A549 (cell line): ENCODE measurements at regions not wholly inside any gene's neighbourhood (a gene's known extent, or its start where the extent isn't known, plus 50 kb on each side); places are given as distances from the start of the nearest gene placed in this dataset.

Source experiments
- ATAC-seq, 2 experiments: fragments of 200-7000 bp in 1 of 2; fragments of >200 bp in 1 of 2; cut with Nextera tagmentation in 1 of 2; cut with Tn5 transposase in 1 of 2; 3 replicates each; pipeline versions ENCODE4 v1.8.0 to v1.9.1; 2018 to 2020; ENCODE audit warnings: mild to moderate bottlenecking in 1 of 2, moderate library complexity in 1 of 2
- CTCF ChIA-PET: fragments of 300-600 bp; sonication (Branson Sonifier 250); formaldehyde crosslinking; extraction: SDS; loops from one replicate; lab custom pipeline; 2021; ENCODE audit warnings: antibody characterized with exemption, inconsistent platforms; lab: Yijun Ruan, JAX
- POLR2A ChIA-PET: fragments of 350-600 bp; formaldehyde crosslinking; extraction: SDS; loops from one replicate; lab custom pipeline; 2021; ENCODE audit warnings: antibody characterized with exemption, inconsistent platforms; lab: Yijun Ruan, JAX
- DNase-seq, 2 experiments: peaks; one replicate each; pipeline versions ENCODE4 v3.0.0 to v3.0.0-alpha.2; 2011 to 2016; ENCODE audit warnings: low read depth in 1 of 2, low spot score in 1 of 2
- FAIRE-seq: peaks from 2 replicates; lab custom pipeline; 2011; peaks lifted over from hg19 to GRCh38; lab: Jason Lieb, UNC
- H3K27ac ChIP-seq, 2 experiments: fragments of >200 bp; sonication (Bioruptor Twin); formaldehyde crosslinking; 3 replicates each; pipeline ENCODE4 v1.5.1; 2016 to 2017
- H3K4me1 ChIP-seq: fragments of >200 bp; sonication (Bioruptor Twin); formaldehyde crosslinking; 3 replicates; pipeline ENCODE4 v1.6.1; 2016
- H3K4me2 ChIP-seq: fragments of >200 bp; sonication (Bioruptor Twin); formaldehyde crosslinking; 3 replicates; pipeline ENCODE4 v1.6.1; 2016
- H3K4me3 ChIP-seq: fragments of >200 bp; sonication (Bioruptor Twin); formaldehyde crosslinking; 3 replicates; pipeline ENCODE4 v1.5.1; 2016
- H3K9me3 ChIP-seq: fragments of >200 bp; sonication (Bioruptor Twin); formaldehyde crosslinking; 3 replicates; pipeline ENCODE4 v1.6.1; 2016
- BCL3 ChIP-seq: fragments of >200 bp; sonication (Bioruptor Twin); formaldehyde crosslinking; IDR thresholded peaks from 3 replicates; pipeline ENCODE4 v1.6.1; 2016
- BHLHE40 ChIP-seq: IDR thresholded peaks from 2 replicates; pipeline ENCODE4 v1.6.1; 2012; ENCODE audit warnings: low read depth, low read length, inconsistent platforms
- CBX8 ChIP-seq: fragments of 200-600 bp; sonication (generic); IDR thresholded peaks from 2 replicates; pipeline ENCODE4 v1.6.1; 2016
- CHD4 ChIP-seq: fragments of 200-600 bp; sonication (generic); IDR thresholded peaks from 2 replicates; pipeline ENCODE4 v1.6.1; 2016; ENCODE audit warnings: antibody characterized with exemption, mild to moderate bottlenecking, borderline replicate concordance
- CTCF ChIP-seq: fragments of >200 bp; sonication (Bioruptor Twin); formaldehyde crosslinking; IDR thresholded peaks from 3 replicates; pipeline ENCODE4 v1.5.1; 2016
- EHMT2 ChIP-seq: fragments of 200-600 bp; sonication (generic); IDR thresholded peaks from 2 replicates; pipeline ENCODE4 v1.6.1; 2016; ENCODE audit warnings: antibody characterized with exemption, low read depth, mild to moderate bottlenecking, moderate library complexity
- EP300 ChIP-seq, 2 experiments: fragments of >200 bp; sonication (Bioruptor Twin); formaldehyde crosslinking; IDR thresholded peaks; 2 replicates in 1 of 2; 3 replicates in 1 of 2; pipeline ENCODE4 v1.6.1; 2016 to 2017
- FOSB ChIP-seq: fragments of 250-450 bp; sonication (Bioruptor Pico); IDR thresholded peaks from 2 replicates; pipeline ENCODE4 v1.5.0; 2020; ENCODE audit warnings: mild to moderate bottlenecking, moderate library complexity
- GATA3 ChIP-seq: IDR thresholded peaks from 2 replicates; pipeline ENCODE4 v1.6.1; 2012; ENCODE audit warnings: borderline replicate concordance
- HDAC2 ChIP-seq: fragments of 200-600 bp; sonication (generic); IDR thresholded peaks from 2 replicates; pipeline ENCODE4 v1.6.1; 2016
- HES2 ChIP-seq: fragments of >200 bp; sonication (Bioruptor Twin); formaldehyde crosslinking; IDR thresholded peaks from 2 replicates; pipeline ENCODE4 v1.6.1; 2016
- HEYL ChIP-seq: fragments of 250-450 bp; sonication (Bioruptor Pico); IDR thresholded peaks from 2 replicates; pipeline ENCODE4 v1.8.0; 2021; ENCODE audit warnings: mild to moderate bottlenecking, moderate library complexity
- HMGXB4 ChIP-seq: fragments of 250-450 bp; sonication (Bioruptor Pico); IDR thresholded peaks from 2 replicates; pipeline ENCODE4 v1.5.0; 2021; ENCODE audit warnings: mild to moderate bottlenecking, moderate library complexity, borderline replicate concordance
- HOXB5 ChIP-seq: fragments of 250-450 bp; sonication (Bioruptor Pico); IDR thresholded peaks from 2 replicates; pipeline ENCODE4 v1.5.0; 2020; ENCODE audit warnings: mild to moderate bottlenecking, moderate library complexity
- JUN ChIP-seq, 2 experiments: fragments of >200 bp; sonication (Bioruptor Twin); formaldehyde crosslinking; IDR thresholded peaks; 2 replicates in 1 of 2; 3 replicates in 1 of 2; pipeline ENCODE4 v1.6.1; 2016 to 2017
- JUNB ChIP-seq: fragments of >200 bp; sonication (Bioruptor Twin); formaldehyde crosslinking; IDR thresholded peaks from 2 replicates; pipeline ENCODE4 v1.6.1; 2016
- KDM5A ChIP-seq: fragments of 200-600 bp; sonication (generic); IDR thresholded peaks from 2 replicates; pipeline ENCODE4 v1.6.1; 2016; ENCODE audit warnings: antibody characterized with exemption, mild to moderate bottlenecking
- MAFK ChIP-seq: fragments of 450-650 bp; IDR thresholded peaks from 2 replicates; pipeline ENCODE4 v1.6.1; 2014; ENCODE audit not compliant: partially characterized antibody
- MAZ ChIP-seq: fragments of 150-350 bp; IDR thresholded peaks from 2 replicates; pipeline ENCODE4 v1.6.1; 2014; ENCODE audit warnings: antibody characterized with exemption, low read depth, low read length, borderline replicate concordance
- NFE2L2 ChIP-seq: fragments of 150-350 bp; conservative IDR thresholded peaks from 2 replicates; pipeline ENCODE4 v1.6.1; 2014; ENCODE audit warnings: low read length
- NPAS2 ChIP-seq: fragments of 250-450 bp; sonication (Bioruptor Pico); IDR thresholded peaks from 2 replicates; pipeline ENCODE4 v1.8.0; 2022; ENCODE audit warnings: mild to moderate bottlenecking, moderate library complexity, borderline replicate concordance
- POLR2AphosphoS2 ChIP-seq: conservative IDR thresholded peaks from 2 replicates; pipeline ENCODE4 v1.6.1; 2012; ENCODE audit warnings: low read length, improper control_type of control experiment, inconsistent platforms
- RNF2 ChIP-seq: fragments of 200-600 bp; sonication (generic); IDR thresholded peaks from 2 replicates; pipeline ENCODE4 v1.6.1; 2016; ENCODE audit warnings: low read depth, mild to moderate bottlenecking, antibody characterized with exemption, moderate library complexity, borderline replicate concordance
- SMC3 ChIP-seq: fragments of >200 bp; sonication (Bioruptor Twin); formaldehyde crosslinking; IDR thresholded peaks from 3 replicates; pipeline ENCODE4 v1.6.1; 2018; ENCODE audit warnings: inconsistent platforms
- ZC3H11A ChIP-seq: fragments of 450-650 bp; IDR thresholded peaks from 2 replicates; pipeline ENCODE4 v1.6.1; 2014; ENCODE audit warnings: antibody characterized with exemption, mild to moderate bottlenecking
- ZFP36 ChIP-seq: fragments of 450-650 bp; IDR thresholded peaks from 2 replicates; pipeline ENCODE4 v1.6.1; 2014; ENCODE audit warnings: borderline replicate concordance; ENCODE audit not compliant: partially characterized antibody
- ZSCAN20 ChIP-seq: fragments of 250-450 bp; sonication (Bioruptor Pico); IDR thresholded peaks from 2 replicates; pipeline ENCODE4 v1.8.0; 2022; ENCODE audit warnings: mild to moderate bottlenecking, moderate library complexity
- WGBS: methylation state at CpG from one replicate; pipeline ENCODE4 v1.1.6; 2017; ENCODE audit errors: missing lambda C conversion rate; 5-methylcytosine and 5-hydroxymethylcytosine counted together

GRCh38 chr22:48885919-48886305 lies 941.8 kb downstream of the BRD1 start:
- CTCF ChIA-PET: no interaction called here
- POLR2A ChIA-PET: no interaction called here
- WGBS: 23% methylated on average over 8 of the region's 9 CpGs
- H3K27ac ChIP-seq: no peak overlapping the region
- H3K4me3 ChIP-seq: no peak overlapping the region
- TF ChIP-seq HOXB5 (CRISPR knock-in tag): no peak
- no peak for TF ChIP-seq HDAC2
- no peak for TF ChIP-seq HEYL (CRISPR knock-in tag)
- TF ChIP-seq HMGXB4 (CRISPR knock-in tag): no peak
- TF ChIP-seq ZFP36: no peak
- TF ChIP-seq POLR2AphosphoS2: no peak
- no peak for TF ChIP-seq BCL3
- no peak for TF ChIP-seq GATA3
- TF ChIP-seq HES2: no peak
- TF ChIP-seq FOSB (CRISPR knock-in tag): no peak
- no peak for TF ChIP-seq EHMT2
- no peak for TF ChIP-seq MAFK
- no peak for TF ChIP-seq NFE2L2
- no peak for TF ChIP-seq CTCF
- TF ChIP-seq CBX8: no peak
- no peak for TF ChIP-seq BHLHE40
- TF ChIP-seq RNF2: no peak
- TF ChIP-seq ZSCAN20: no peak
- no peak for TF ChIP-seq MAZ
- no peak for TF ChIP-seq JUN (IDR thresholded peaks at IDR 0.05)
- DNase-seq (no peak), ATAC-seq (no peak), FAIRE-seq (no peak)
- no peak overlapping the region for H3K4me2 ChIP-seq
- no peaks in the 10 kb centered on the region for H3K4me1 ChIP-seq
- no peaks in the 10 kb centered on the region for H3K9me3 ChIP-seq

GRCh38 chr22:48885271-48885918 lies 942.3 kb downstream of the BRD1 start:
- H3K4me3 ChIP-seq: no peak overlapping the region
- FAIRE-seq: no peak
- WGBS: 31% methylated on average over 5 of the region's 18 CpGs
- CTCF ChIA-PET: no interaction called here
- TF ChIP-seq ZC3H11A (no peak), BCL3 (no peak), CHD4 (no peak), JUNB (no peak), GATA3 (no peak), EP300 (IDR thresholded peaks at IDR 0.05) (no peak), KDM5A (no peak), SMC3 (no peak), NPAS2 (CRISPR knock-in tag) (no peak)
- TF ChIP-seq, all 56 proteins: peak for 0
- DNase-seq: no peak
- Histone ChIP-seq H3K9me3 (no peaks in the 10 kb centered on the region), H3K4me2 (no peak overlapping the region), H3K27ac (no peak overlapping the region), H3K4me1 (no peaks in the 10 kb centered on the region)
- POLR2A ChIA-PET: no interaction called here
- no peak for ATAC-seq
